ENCODE measurements at regions not wholly inside any gene's neighbourhood (a gene's known extent, or its start where the extent isn't known, plus 50 kb on each side); places are given as distances from the start of the nearest gene placed in this dataset.

DNA sequence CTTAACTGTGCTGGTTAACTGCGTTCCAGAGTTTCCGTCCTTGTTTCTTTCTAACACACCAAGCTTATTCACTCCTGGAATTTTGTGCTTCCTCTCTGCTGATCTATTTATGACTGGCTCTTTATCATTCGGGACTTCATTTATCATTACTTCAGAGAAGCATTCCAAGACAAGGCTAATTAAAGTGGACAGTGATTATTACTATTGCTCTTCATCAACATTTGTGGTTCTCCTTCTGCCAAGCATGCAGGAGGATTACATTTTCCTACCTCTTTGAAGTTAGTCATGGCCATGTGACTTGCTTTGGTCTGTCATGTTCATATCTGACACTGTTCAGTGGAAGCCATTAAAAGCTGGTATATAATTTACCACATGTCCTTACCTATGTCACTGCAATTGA is 172.4 kb upstream of the AGR3 start:
- DNase-seq = no peak

DNA sequence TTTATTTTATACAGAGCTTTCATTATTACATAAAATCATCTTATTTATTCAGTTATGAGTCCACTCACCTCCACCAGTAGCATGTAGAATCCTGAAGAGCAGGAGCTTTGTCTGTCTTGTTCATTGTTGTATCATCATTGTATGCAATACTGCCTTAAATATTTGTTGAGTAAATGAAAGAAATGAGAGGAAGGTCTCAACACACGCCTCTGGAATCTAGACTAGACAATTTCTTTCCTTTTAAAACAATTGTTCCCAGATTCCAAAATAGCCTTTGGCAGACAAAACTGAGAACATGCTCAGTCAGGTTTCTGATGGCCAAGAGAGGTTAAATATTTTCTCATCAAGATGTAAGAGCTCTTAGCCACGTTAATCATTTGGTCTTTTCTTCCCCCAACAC is 173.1 kb upstream of the AGR3 start:
- no peak for DNase-seq

DNA sequence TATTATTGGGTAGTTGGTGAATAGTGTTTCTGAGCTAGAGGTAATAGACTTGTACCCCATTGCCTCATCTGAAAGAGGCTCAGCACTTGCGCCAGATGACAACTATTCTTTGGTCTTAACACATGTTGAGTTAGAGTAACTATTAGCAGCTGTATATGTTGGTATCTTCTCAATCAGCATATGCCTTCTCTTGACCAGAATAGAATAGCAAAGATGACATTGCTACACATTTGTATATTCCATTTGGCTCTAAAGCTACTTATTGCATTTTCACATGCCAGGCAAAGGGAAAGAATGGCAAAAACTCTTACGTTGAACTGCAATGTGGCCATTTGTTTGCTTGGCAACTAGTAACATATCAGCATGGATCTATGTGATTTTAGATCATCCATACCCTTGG is 173.8 kb upstream of the AGR3 start:
- no peak for DNase-seq

DNA sequence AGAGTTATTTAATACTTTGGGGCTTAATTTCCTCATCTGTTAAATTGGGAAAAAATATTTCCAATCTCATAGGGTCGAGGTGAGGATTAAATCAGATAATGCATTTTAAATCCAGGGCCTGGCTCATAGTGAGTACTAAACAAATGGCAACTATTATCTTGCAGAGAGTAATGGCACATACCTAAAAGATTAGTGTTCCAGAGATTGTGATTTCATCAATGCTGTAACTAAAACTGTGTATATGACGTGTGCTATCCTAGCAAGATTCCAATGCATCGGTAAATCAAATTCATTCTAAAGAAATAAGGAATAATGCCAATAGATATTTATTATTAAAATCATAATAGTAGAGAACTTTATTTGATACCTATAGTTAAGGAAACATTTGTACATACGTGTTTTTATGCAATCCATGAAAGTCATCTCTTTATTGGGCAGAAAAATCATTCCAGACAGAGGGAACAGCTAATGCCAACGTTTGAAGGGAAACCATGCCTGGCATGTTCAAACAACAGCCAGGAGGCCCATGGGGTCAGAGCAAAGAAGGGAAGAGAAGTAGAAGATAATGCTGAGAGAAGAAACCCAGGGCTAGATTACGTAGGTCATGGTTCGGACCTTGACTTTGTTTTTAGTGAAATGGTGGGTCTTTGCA is 174.8 kb upstream of the AGR3 start:
- DNase-seq = peak; percentile 68

DNA sequence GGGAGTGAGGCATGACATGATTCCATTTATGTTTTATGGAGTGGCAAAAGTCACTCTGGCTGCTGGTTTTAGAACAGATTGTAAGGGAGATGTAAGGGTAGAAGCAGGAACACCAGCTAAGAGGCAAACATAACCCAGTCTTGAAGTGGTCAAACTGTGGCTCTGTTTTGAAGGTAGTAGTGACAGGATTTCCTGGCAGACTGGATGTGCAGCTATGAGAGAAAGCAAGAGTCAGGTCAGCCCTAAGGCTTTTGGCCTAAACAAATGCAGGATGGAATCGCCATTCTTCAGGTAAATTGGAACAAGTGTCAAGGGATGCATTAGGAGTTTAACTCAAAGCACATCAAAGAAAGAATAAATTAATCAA is 175.3 kb upstream of the AGR3 start:
- DNase-seq = no peak

DNA sequence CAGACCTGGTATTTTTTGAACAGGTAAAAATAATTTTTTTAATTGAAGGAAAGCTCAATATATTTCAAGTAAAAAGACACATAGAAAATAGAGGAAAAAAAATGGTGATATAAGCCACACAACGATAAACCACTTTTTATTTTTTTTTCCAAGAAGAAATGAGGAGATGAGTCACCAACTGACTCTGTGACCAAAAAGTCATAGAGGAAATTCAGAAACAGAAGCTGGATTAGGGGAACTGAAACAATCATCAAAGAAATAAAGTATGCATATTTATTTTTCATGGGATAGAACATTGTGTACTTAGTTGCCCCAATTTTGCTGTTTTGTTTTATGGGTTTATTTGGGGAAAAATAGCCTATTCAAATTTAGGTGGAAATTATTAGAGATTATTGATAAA is 176.8 kb upstream of the AGR3 start:
- peak; percentile 55 for DNase-seq

DNA sequence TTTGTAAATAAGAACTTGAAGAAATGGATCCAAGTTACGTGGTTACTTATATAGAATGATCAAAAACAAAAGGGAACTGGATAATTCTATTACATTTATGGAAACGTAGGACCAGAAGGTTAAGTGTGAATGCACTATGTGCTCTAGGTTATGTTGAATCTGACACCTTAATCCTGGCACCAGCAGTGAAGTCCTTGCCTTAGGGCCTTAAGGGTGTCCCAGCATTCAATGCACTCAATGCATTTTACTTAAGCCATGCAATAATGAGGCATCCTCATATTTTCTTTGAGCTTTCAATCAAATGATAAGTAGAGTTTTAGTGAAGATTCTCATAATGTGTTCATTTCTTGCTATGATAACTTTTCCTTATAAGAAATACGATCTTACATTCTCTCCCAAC is 178.3 kb upstream of the AGR3 start:
- DNase-seq = no peak

DNA sequence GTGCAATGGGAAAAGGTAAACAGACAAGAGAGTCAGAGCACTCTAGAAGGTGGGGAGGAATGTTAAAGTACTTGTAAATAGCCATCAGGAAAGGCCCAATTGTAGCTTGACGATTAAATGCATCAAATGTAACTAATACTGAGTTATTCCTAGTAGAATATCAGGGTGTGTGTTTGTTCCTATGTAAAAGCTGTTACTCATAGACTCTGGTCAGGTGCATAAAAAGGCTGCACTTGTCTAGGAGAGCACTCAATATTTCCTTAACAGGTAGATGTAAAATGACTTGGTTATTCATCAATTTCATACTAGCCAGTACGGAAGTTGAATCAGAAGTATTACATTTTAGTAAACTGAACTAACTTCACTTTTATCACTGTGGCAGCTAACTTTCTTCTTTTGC is 179.7 kb upstream of the AGR3 start:
- no peak for DNase-seq

DNA sequence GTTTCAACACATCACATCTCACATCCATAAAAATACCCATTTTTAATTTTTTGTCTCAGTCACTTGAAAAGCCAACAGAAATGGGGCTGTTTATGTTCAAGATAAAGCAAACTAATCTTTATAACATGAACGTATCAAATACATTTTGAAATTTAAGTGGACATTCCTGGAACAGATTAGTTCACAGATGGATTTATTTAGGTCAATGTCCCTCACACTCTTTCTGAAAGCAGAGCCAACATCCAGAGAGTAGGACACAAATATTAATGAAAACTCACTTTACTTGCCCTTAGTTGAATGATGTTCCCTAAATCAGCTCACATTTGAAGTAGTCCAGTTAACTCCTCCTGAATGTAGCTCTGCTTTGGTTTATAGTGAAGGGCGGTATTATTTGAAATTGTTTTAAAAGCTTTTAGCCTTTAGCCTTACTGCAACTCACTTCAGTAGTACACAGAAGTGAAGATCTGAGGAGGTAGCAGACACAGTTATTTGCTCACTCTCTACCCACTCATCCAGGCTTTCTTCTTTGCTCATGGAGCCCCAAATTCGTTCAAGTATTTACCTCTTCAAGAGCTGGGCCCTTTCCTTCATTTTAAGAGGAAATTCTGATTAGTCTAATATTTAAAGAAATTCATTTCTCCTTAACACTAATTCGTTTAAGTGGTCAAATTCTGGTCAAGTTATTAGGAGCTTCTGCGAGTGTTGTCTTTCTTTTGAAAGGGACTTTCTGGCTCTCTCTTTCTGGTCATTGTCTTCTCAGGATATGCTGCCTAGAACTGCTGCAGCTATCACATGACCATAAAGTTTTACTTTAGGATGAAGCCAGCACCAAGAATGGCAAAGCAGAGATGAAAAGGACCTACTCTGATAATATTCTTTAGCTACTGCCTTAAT is 180.6 kb upstream of the AGR3 start:
- no peak for DNase-seq

DNA sequence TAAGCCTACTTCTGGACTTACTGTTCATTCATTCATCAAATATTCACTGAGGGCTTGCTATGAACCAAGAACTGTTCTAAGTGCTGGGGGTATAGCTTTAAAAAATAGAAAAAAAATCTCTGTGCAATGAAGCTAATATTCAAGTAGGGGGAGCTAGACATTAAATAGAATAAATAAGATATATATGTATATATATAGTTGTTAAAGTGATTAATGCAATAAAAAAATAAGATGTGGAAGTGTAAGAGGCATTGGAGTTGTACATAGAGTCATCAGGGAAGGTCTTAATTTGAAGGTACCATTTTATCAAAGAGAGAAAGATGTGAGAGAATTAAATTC is 181.2 kb upstream of the AGR3 start:
- peak; percentile 8 for DNase-seq

DNA sequence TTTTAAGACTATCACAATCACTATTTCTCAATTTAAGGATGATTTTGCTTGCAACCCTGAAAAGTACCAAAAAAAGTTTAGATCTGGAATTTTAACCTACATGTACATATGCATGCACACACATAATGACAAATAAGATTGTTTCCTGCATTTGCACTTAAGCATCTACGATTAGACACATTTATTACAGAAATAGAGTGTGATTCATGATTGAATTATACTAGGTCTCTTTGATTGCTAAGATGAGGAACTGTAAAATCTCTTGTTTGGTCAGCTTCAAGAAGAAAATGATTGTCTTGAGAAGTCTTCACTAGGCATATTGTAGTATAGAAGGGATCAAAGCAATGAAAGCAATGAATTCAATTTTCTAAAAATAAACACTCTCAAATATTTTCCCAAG is 185.9 kb upstream of the AGR3 start:
- no peak for DNase-seq

DNA sequence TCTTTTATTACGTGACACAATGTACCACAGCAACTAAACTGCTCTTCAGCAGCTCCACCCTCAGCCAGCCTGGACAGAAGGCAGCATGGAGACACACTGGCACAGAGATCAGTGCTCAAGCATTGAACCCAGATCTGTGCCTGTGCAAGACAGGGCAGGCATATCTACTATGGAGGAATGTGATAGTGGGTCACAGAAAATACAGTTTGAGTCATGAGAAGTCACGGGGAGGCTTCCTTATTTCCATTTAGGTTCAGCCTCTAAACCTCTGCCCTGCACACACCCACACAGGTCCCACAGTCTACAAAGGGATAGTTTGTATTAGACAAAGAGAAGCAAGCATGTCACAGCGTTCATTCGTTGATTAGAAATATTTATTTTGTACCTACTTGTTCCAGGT is 187.4 kb upstream of the AGR3 start:
- no peak for DNase-seq

DNA sequence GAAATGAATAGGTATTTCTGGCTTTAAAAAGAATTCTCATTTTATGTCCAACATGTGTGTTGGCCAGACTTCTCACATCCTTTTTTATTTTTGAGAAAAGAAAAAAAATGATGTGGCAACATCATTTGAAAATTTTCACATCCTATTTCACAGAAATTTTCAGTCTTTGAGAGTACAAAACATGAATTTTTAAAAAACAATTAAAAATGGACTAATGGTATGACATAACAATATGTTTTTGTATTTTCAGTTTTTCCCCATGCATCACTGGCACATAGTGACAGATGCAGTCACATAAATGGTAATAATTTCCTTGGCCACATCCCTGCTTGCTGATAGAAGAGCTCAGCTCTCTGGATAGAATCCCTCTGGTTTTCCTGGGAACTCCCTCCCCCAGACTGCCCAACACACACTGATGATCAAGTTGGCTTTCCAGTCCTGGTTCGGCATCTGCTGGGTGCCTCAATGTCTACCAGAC is 188.5 kb upstream of the AGR3 start:
- no peak for DNase-seq

DNA sequence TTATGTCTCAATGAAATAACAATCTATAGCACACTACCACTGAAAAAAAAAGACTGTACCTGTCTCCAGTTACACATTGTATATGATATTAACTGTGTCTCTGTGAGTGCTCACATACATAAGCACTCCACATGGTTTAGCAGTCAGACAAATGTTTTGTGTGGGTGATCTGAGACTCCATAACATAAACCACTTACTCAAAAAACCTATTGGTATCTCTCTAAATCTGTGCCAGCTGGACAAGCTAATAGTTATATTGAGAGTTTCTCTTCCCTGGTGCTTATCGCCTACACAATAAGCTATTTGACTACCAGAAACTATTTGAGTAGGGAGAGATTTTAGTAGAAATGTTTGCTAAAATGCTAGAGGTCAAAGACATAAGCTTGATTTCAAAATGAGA is 190.1 kb upstream of the AGR3 start:
- DNase-seq = no peak

DNA sequence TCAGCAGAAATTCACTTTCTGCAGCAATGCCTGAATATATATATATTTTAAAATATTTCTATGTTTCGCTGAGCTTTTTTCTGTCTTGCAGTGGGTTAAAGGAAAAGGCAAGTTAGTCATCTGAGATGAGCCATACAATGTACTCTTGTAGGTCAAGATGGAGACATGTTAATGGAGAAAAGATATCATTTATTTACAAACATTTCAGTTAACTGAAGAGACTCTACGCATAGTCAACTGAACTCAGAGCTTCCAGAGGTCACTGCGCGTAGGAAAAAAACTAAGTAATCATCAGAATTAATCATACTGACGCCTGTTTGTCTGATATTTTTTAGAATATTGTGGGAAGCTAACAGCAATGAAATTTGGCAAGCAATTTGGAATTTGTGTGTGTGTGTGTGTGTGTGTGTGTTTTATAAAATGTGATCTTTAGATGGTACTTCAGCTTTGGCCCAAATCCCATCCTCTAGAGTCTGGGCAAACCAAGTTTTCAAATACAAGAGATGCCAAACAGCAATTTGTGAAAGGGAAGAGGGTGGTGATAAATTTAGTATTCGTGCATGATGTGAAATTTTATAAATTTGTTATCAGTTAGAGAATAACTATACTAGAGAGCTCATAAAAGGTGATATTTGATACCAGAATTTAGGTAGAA is 193.9 kb upstream of the AGR3 start:
- DNase-seq = no peak

DNA sequence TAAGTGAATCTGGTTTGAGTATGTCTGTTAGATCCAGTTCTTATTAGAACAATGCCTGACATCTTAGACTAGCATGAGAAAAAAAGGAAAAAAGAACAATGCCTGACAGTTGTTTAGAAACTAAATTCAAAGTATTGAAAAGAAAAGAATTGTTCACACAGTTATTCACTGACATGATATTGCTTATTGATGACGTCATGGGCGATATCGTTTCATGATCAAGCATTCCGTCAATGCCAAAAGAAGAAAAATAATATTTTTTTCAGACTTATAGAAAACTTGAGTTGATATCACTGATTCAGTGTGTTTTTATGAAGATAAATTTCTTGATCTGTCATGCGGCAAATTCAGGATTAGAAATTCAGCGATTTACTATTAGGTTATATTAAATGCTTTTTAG is 196.5 kb upstream of the AGR3 start:
- no peak for DNase-seq

DNA sequence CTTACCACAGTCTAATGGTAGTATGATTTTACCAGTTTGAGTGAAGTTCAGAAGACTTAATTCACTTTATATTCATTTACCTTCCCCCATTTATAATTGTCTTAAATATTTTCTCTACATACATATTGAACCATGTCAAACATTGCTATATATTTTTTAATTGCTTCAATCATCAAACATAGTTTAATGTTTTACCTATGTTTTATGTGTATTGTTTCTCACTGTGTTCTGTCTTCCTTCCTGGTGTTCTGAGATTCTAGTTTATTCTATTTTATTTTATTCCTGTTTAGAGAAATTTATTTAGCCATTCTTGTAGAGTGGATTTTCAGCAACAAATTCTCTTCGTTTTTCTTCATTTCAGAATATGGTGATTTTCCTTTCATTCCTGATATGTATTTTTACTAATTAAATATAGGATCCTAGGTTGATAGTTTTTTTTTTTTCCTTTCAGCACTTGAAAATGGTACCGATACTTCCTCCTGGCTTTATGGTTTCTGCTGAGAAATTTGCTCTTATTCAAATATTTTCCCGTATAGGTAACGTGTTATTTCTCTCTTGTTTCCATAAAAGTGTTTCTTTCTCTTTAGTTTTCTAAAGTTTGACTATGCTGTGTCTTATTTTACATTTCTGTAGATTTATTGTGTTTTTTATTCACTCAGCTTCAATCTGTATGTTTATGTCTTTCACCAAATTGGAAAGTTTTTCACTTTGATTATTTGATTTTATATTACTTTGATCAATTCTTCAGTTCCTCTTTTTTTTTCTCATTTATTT is 201.8 kb upstream of the AGR3 start:
- no peak for DNase-seq

DNA sequence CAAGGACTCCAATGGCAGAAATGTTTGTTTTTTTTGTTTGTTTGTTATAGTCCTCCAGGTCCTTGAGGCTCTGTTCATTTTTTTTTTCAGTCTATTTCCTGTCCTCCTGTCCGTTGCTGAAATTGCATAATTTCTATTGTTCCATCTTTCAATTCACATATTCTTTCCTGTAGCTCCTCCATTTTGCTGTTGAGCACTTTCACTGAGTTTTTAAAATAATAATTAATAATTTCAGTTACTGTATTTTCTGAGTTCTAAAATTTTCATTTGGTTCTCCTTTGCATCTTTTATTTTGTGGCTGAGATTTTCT is 202.3 kb upstream of the AGR3 start:
- no peak for DNase-seq

DNA sequence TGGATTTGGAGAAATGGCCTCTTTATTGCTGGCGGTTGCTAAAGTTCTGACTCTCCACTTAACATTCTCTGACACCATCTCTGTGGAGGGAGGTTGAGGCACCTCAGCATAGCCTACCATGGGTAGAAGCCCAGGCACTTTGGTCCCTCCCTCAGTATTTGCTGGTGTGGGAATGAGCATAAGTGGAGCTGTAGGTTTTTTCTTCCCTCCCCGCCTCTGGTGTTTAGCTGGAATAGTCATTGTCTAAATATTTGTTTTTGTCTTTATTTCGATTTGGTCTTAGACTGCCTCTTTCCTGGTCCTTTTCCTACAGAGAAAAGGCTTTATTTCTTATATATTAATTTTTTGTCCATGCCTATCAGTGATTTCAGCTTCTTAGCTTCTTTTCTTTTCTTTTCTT is 203.4 kb upstream of the AGR3 start:
- DNase-seq = no peak

DNA sequence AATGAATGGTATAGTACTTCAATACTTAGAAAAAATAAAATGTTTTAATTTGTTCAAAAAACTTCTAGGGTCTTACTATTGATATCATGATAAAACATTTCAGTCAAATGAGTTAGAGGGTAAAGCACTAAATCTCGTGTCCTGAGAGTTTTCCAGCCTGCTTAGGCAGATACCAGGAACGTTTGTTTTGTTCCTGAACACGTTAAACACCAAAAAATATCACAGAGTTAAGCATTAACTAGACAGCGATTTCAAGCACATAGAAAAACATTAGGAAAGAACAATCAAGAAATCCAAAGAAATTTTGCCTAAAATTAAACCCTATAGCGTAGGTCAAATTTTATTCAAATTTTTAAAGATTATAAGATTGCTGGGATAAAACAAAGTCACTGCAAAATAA is 204.6 kb upstream of the AGR3 start:
- no peak for DNase-seq

DNA sequence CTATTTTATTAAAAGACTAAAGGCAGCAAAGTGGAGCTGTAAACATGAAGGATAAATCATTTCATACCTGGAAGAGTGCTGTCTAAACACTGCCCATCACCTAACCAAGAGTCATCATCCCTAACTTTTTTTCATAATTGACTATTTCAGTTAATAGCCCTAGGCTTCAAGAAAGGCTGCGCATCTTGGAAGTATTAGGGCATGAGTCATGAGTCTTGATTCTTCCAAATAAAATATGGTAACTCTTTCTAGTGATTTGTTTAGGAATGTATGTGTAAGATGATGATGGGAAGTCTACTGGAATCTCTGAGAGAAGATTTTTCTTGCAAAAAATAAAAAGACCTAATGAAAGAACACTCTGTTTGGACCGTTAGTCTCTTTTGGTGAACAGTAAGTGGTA is 207.7 kb upstream of the AHR start:
- peak; percentile 89 for DNase-seq

DNA sequence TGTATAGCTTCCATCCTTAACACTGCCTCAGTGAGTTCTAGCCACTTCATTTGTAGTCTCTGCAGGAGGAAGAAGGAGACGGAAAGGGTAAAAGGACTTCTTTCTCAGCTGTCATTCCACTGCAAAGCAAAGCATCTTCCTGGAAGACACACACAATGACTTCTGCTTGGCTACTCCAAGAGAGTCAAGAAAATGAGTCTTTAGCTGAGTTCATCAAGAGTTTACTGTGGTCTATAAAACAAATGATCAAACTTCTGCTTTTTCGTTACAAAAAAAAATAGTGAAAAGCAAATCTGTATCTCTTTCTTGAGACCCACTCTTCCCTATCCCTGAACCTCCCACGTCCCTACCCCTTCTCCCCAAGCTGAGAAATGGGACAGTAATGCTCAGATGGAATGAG is 205.0 kb upstream of the AHR start:
- no peak for DNase-seq

DNA sequence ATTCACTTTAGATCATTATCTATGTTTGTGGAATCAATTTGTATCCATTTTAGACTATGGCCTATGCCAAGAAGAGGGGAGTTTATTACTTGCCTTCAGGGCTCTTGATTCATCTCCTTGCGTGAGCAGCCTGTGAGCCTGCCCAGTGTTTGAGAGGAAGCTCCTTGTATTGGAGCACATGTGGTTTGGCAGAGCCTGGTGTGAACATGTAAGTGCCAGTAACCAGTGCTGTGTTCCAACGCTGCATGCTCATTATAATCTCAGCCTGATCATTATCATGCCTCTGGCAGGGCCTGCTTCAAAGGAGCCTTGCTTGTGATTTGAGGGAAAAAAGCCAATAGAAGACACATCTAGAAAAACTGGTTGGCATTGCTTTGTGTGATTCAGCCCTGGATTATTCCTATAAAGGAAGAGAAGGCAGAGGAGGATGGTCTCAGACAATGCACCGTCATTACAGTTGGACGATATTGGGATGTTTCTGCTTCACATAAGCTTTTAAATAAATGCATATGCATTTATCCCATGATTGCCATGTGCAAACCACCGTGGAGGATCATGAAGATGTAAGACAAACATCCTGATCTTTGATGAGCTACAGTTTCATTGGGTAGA is 203.4 kb upstream of the AHR start:
- peak; percentile 98 for DNase-seq

Data from EL (cell line).